Tibial nerve (tissue), 4 donors: ENCODE measurements at regions not wholly inside any gene's neighbourhood (a gene's known extent, or its start where the extent isn't known, plus 50 kb on each side); places are given as distances from the start of the nearest gene placed in this dataset.

Source experiments
- DNase-seq, 2 donors: peaks; one replicate each; pipeline ENCODE4 v3.0.0-alpha.2; 2019; ENCODE audit warnings: low spot score in 2 of 2
- H3K27ac ChIP-seq, 4 donors: fragments of 200-600 bp; sonication (generic) in 3 of 4; one replicate each; pipeline ENCODE4 v1.5.1; 2017 to 2019; ENCODE audit warnings: mild to moderate bottlenecking in 1 of 4
- H3K27me3 ChIP-seq, 2 donors: fragments of 200-600 bp; sonication (generic) in 1 of 2; one replicate each; pipeline versions ENCODE4 v1.5.1 to v1.6.0; 2017 to 2019
- H3K36me3 ChIP-seq, 3 donors: fragments of 200-600 bp; sonication (generic); one replicate each; pipeline ENCODE4 v1.5.1; 2018 to 2019
- H3K4me1 ChIP-seq, 4 donors: fragments of 200-600 bp; sonication (generic) in 3 of 4; one replicate each; pipeline ENCODE4 v1.5.1; 2017 to 2019
- H3K4me3 ChIP-seq, 4 donors: fragments of 200-600 bp; sonication (generic) in 3 of 4; one replicate each; pipeline ENCODE4 v1.5.1; 2017 to 2019; ENCODE audit warnings: mild to moderate bottlenecking in 1 of 4, moderate library complexity in 1 of 4
- H3K9me3 ChIP-seq, 4 donors: fragments of 200-600 bp; sonication (generic) in 3 of 4; one replicate each; pipeline ENCODE4 v1.5.1; 2017 to 2019
- CTCF ChIP-seq, 5 experiments: fragments of 200-600 bp in 3 of 5; fragments of 450-650 bp in 2 of 5; sonication (generic) in 3 of 5; IDR thresholded peaks; one replicate each; pipeline ENCODE4 v1.5.1; 2016 to 2019; ENCODE audit warnings: antibody characterized with exemption in 5 of 5, mild to moderate bottlenecking in 3 of 5, moderate library complexity in 2 of 5
- EP300 ChIP-seq, 2 donors: sonication (generic); formaldehyde crosslinking; IDR thresholded peaks; one replicate each; pipeline ENCODE4 v1.6.1; 2017; ENCODE audit warnings: antibody characterized with exemption in 2 of 2, mild to moderate bottlenecking in 1 of 2
- POLR2A ChIP-seq, 2 donors: fragments of 450-650 bp; IDR thresholded peaks; one replicate each; pipeline ENCODE4 v1.6.1; 2017; ENCODE audit warnings: antibody characterized with exemption in 2 of 2, mild to moderate bottlenecking in 2 of 2, moderate library complexity in 2 of 2
- WGBS, 2 donors: methylation state at CpG; one replicate each; pipeline ENCODE4 v1.1.5; 2018; 5-methylcytosine and 5-hydroxymethylcytosine counted together

GRCh38 chr10:5293691-5294550, 70.8 kb upstream of the UCN3 start:
- Histone ChIP-seq H3K9me3 (no peaks in the 10 kb centered on the region), H3K27me3 (no peaks in the 10 kb centered on the region), H3K27ac (no peak overlapping the region), H3K4me1 (peaks cover 0 to 11% (median 0%) of the 10 kb centered on the region in 4 donors), H3K4me3 (no peak overlapping the region), H3K36me3 (no peaks in the 10 kb centered on the region)
- WGBS, 2 donors, result 48 to 50% methylated on average over 15 of the region's 15 CpGs
- DNase-seq, result peak in 1 of 2 donors; percentile 41
- no peak for TF ChIP-seq POLR2A (IDR thresholded peaks at IDR 0.05)
- TF ChIP-seq EP300 (IDR thresholded peaks at IDR 0.05), result no peak
- TF ChIP-seq CTCF (IDR thresholded peaks at IDR 0.05), result peak in 3 of 5 experiments; percentile 7 to 18 (median 9)

GRCh38 chr10:5297466-5297865, 67.3 kb upstream of the UCN3 start:
- WGBS, 2 donors, result 73 to 82% methylated on average over 3 of the region's 3 CpGs
- Histone ChIP-seq H3K9me3 (no peaks in the 10 kb centered on the region), H3K27ac (peak overlapping the region in 1 of 4 donors; percentile 41), H3K4me3 (no peak overlapping the region), H3K36me3 (no peaks in the 10 kb centered on the region), H3K4me1 (peaks cover 0 to 6% (median 0%) of the 10 kb centered on the region in 4 donors), H3K27me3 (no peaks in the 10 kb centered on the region)
- TF ChIP-seq EP300 (IDR thresholded peaks at IDR 0.05) (peak; percentile 21 to 84), CTCF (IDR thresholded peaks at IDR 0.05) (no peak), POLR2A (IDR thresholded peaks at IDR 0.05) (no peak)
- DNase-seq, result peak in 1 of 2 donors; percentile 42

- TF ChIP-seq EP300 (IDR thresholded peaks at IDR 0.05), result no peak
- no peak for TF ChIP-seq POLR2A (IDR thresholded peaks at IDR 0.05)
- no peak for TF ChIP-seq CTCF (IDR thresholded peaks at IDR 0.05)
- Histone ChIP-seq H3K27ac (peak overlapping the region in 1 of 4 donors; percentile 41), H3K36me3 (no peaks in the 10 kb centered on the region), H3K4me1 (peaks cover 0 to 6% (median 0%) of the 10 kb centered on the region in 4 donors), H3K4me3 (no peak overlapping the region), H3K9me3 (peaks cover 0 to under 1% (median 0%) of the 10 kb centered on the region in 4 donors), H3K27me3 (no peaks in the 10 kb centered on the region)
- DNase-seq, result no peak
- 93 to 98% methylated on average over 4 of the region's 4 CpGs for WGBS, 2 donors
Measured at GRCh38 chr10:5297996-5298395, 66.8 kb upstream of the UCN3 start.

- no peaks in the 10 kb centered on the region for H3K27me3 ChIP-seq
- peaks cover 0 to 6% (median 0%) of the 10 kb centered on the region in 4 donors for H3K4me1 ChIP-seq
- H3K4me3 ChIP-seq, result no peak overlapping the region
- H3K9me3 ChIP-seq, result peaks cover 0 to 10% (median 3%) of the 10 kb centered on the region in 4 donors
- WGBS, 2 donors, result 63 to 68% methylated on average over 3 of the region's 3 CpGs
- TF ChIP-seq POLR2A (IDR thresholded peaks at IDR 0.05), result no peak
- TF ChIP-seq EP300 (IDR thresholded peaks at IDR 0.05), result no peak
- TF ChIP-seq CTCF (IDR thresholded peaks at IDR 0.05), result no peak
- no peaks in the 10 kb centered on the region for H3K36me3 ChIP-seq
- DNase-seq, result no peak
- H3K27ac ChIP-seq, result no peak overlapping the region
Measured at GRCh38 chr10:5299950-5300349, 64.8 kb upstream of the UCN3 start.

GRCh38 chr10:5303504-5303903, 61.3 kb upstream of the UCN3 start:
- TF ChIP-seq POLR2A (IDR thresholded peaks at IDR 0.05), result no peak
- no peak for TF ChIP-seq CTCF (IDR thresholded peaks at IDR 0.05)
- TF ChIP-seq EP300 (IDR thresholded peaks at IDR 0.05), result no peak
- DNase-seq, result no peak
- Histone ChIP-seq H3K9me3 (peaks cover 0 to 10% (median 3%) of the 10 kb centered on the region in 4 donors), H3K36me3 (no peaks in the 10 kb centered on the region), H3K27me3 (no peaks in the 10 kb centered on the region), H3K4me3 (no peak overlapping the region), H3K27ac (no peak overlapping the region), H3K4me1 (no peaks in the 10 kb centered on the region)
- WGBS, 2 donors, result 78 to 100% methylated on average over 2 of the region's 2 CpGs
